ENCODE measurements at regions not wholly inside any gene's neighbourhood (a gene's known extent, or its start where the extent isn't known, plus 50 kb on each side); places are given as distances from the start of the nearest gene placed in this dataset.

DNA sequence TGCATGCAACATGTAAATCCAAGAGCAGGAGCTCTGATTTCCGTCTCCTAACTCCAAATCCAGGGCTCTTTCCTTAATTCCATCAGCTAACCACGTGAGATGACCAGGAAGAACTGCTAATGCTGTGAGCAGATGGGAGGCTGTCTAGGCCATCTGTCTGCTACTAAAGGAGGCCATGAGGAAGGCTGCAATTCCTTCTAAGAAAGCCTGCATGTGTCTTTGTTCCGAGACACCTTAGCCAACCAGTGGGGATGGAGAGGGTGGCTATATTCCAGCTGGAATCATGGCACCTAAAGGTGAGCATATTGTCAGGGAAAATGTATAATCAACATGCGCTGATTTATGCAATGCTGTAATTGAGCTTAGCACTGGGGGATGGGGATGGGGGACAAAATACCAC is 267.2 kb upstream of the CDH5 start:
- TF ChIP-seq CTCF (IDR thresholded peaks at IDR 0.05; ENCODE audit: low read depth, low read length, poor library complexity, severe bottlenecking) (no peak), EZH2phosphoT487 (IDR thresholded peaks at IDR 0.05; ENCODE audit: borderline replicate concordance, low read length) (no peak)

All from DOHH2 (cell line).